ENCODE measurements at regions not wholly inside any gene's neighbourhood (a gene's known extent, or its start where the extent isn't known, plus 50 kb on each side); places are given as distances from the start of the nearest gene placed in this dataset.

DNA sequence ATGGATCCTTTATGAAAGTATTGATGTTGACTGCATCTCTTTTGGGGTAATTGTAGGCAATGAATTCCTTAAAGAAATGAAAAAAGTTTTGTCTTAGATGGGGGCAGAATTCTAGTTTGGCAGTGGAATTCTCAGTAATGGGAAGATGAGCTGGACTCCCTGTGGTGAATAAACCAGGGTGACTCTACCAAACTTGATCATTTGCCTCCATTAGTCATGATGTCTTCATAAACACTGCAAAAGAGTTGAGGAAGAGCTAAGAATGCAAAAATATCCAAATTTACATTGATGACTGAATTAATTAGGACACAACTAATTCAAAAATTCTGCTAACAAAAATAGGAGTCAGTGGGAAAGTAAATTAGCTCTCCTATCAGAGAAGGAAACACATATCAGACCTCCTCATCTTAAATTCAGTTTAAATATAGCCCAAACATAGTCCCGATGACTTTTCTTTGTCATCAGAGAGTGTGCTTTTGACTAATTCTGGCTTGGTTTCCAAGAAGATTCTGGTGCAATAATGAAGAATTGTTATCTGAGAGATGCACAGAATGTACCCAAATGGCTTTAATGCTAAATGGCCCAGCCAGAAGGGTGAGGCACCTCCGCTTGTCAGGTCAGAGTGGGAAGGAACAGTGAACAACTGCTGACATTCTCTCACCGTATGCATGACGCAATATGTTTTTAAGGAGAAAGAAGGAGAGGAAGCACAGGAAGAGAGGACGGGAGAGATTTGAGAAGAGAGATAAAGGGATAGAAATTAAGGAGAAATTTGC, 525.1 kb downstream of the LMO4 start:
- no peak for ATAC-seq
- Histone ChIP-seq H3K4me1 (no peaks in the 10 kb centered on the region), H3K27me3 (no peaks in the 10 kb centered on the region), H3K4me3 (no peak overlapping the region), H3K36me3 (replicated peaks in 1 of 2; ENCODE audit: insufficient read depth in 1 of 2, low read depth in 2 of 2) (no peaks in the 10 kb centered on the region), H3K27ac (no peak overlapping the region), H3K9me3 (no peaks in the 10 kb centered on the region)
- intact Hi-C loops (cut with DNase I) = no loop called here
- no peak for DNase-seq
- 52 to 75% methylated on average over 5 of the region's 5 CpGs for WGBS, 2 donors
- no peak for TF ChIP-seq POLR2A (IDR thresholded peaks at IDR 0.05)
- TF ChIP-seq, protein P1, sequence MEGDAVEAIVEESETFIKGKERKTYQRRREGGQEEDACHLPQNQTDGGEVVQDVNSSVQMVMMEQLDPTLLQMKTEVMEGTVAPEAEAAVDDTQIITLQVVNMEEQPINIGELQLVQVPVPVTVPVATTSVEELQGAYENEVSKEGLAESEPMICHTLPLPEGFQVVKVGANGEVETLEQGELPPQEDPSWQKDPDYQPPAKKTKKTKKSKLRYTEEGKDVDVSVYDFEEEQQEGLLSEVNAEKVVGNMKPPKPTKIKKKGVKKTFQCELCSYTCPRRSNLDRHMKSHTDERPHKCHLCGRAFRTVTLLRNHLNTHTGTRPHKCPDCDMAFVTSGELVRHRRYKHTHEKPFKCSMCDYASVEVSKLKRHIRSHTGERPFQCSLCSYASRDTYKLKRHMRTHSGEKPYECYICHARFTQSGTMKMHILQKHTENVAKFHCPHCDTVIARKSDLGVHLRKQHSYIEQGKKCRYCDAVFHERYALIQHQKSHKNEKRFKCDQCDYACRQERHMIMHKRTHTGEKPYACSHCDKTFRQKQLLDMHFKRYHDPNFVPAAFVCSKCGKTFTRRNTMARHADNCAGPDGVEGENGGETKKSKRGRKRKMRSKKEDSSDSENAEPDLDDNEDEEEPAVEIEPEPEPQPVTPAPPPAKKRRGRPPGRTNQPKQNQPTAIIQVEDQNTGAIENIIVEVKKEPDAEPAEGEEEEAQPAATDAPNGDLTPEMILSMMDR (IDR thresholded peaks at IDR 0.05) = no peak

DNA sequence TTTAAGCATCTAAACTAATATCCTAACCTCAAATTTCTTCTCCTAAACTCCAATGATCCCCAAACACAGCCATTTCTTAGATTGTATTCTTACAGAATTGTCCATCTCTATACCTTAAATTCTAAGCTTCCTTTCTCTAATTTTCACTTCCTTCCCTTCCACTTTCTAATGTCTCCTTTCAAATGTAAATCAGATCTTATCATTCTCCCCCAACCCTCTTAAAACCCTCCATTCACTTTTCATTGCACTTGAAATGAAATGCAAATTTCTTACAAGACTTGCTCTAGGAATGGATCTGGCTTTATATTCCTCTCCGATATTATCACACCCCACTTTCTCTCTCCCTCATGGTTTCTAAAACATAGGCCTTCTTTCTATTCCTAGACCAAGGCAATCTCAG, 534.6 kb downstream of the LMO4 start:
- TF ChIP-seq, protein P1 (IDR thresholded peaks at IDR 0.05) = no peak
- no peak for TF ChIP-seq POLR2A (IDR thresholded peaks at IDR 0.05)
- 86 to 89% methylated on average over 1 of the region's 1 CpG for WGBS, 2 donors

DNA sequence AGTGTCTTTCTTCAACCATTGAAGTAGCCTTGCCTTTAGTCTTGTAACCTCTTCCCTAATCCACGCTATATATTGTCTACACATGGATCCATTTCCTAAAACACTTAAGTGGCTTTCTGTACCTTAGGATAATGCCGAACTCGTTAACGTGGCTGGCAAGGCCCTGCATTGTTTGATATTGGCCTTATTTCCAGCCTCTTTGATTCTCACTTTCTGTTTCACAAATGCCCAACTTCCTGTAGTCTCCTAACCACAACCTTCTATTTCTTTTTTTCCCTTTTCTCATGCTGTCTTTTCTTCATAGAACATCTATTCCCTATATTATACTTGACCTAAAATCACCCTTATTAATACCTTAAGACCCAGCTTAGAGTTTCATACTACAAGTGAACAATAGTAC, 536.0 kb downstream of the LMO4 start:
- 82% methylated on average over 4 of the region's 4 CpGs for WGBS, 2 donors
- intact Hi-C loops (cut with DNase I) = no loop called here

More for the DNA sequence above, 534.6 kb downstream of the LMO4 start:
- H3K27me3 ChIP-seq = no peaks in the 10 kb centered on the region
- intact Hi-C loops (cut with DNase I) = no loop called here
- DNase-seq (no peak), ATAC-seq (no peak)
- no peak overlapping the region for H3K4me3 ChIP-seq
- H3K9me3 ChIP-seq = no peaks in the 10 kb centered on the region
- no peak overlapping the region for H3K27ac ChIP-seq
- no peaks in the 10 kb centered on the region for H3K36me3 ChIP-seq (replicated peaks in 1 of 2; ENCODE audit: insufficient read depth in 1 of 2, low read depth in 2 of 2)
- H3K4me1 ChIP-seq = no peaks in the 10 kb centered on the region

DNA sequence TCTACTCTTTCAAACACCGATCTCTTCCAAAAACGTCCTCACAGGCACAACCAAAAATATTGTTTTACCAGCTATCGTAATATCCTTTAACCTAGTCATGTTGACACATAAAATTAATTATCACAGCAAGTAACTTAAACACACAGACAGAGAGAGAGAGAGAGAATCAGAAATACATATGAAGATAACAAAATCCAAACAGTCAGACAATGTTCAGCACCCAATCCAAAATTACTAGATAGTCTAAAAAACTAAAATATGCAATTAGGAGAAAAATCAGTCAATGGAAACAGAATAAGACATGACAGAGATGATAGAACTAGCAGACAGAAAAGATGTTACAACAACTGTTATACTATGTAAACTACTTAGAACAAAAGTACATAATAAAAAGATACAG, 537.7 kb downstream of the LMO4 start:
- H3K9me3 ChIP-seq = no peaks in the 10 kb centered on the region
- no peaks in the 10 kb centered on the region for H3K27me3 ChIP-seq
- no peak overlapping the region for H3K4me3 ChIP-seq
- no peak for ATAC-seq
- no peaks in the 10 kb centered on the region for H3K4me1 ChIP-seq
- TF ChIP-seq, protein P1 (IDR thresholded peaks at IDR 0.05) = no peak
- no peak for TF ChIP-seq POLR2A (IDR thresholded peaks at IDR 0.05)
- H3K27ac ChIP-seq = no peak overlapping the region
- intact Hi-C loops (cut with DNase I) = no loop called here
- 85 to 86% methylated on average over 3 of the region's 3 CpGs for WGBS, 2 donors
- no peaks in the 10 kb centered on the region for H3K36me3 ChIP-seq (replicated peaks in 1 of 2; ENCODE audit: insufficient read depth in 1 of 2, low read depth in 2 of 2)
- no peak for DNase-seq

More for the DNA sequence above, 536.0 kb downstream of the LMO4 start:
- ATAC-seq (no peak), DNase-seq (no peak)
- H3K4me3 ChIP-seq = no peak overlapping the region
- no peaks in the 10 kb centered on the region for H3K9me3 ChIP-seq
- H3K27ac ChIP-seq = no peak overlapping the region
- TF ChIP-seq POLR2A (IDR thresholded peaks at IDR 0.05) = no peak
- TF ChIP-seq, protein P1 (IDR thresholded peaks at IDR 0.05) = no peak
- H3K27me3 ChIP-seq = no peaks in the 10 kb centered on the region
- H3K36me3 ChIP-seq (replicated peaks in 1 of 2; ENCODE audit: insufficient read depth in 1 of 2, low read depth in 2 of 2) = no peaks in the 10 kb centered on the region
- no peaks in the 10 kb centered on the region for H3K4me1 ChIP-seq

DNA sequence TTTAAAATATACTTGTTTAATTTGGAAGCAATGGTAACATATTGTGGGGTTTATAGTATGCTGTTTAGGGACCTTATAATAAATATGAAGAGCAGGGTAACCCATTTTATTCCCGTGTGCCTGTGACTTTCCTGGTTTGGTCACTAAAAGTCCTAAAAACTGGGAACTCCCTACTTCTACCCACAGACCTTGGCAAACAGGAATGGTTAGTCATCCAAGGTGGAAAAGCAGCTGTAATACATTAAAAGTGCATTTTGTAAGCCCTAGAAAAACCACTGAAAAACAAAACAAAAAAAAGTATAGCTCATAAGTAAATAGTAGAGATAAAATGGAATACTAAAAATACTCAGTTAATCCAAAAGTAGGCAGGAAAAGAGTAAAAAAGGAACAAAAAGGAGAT, 538.9 kb downstream of the LMO4 start:
- 54 to 65% methylated on average over 1 of the region's 1 CpG for WGBS, 2 donors
- no peak for TF ChIP-seq POLR2A (IDR thresholded peaks at IDR 0.05)
- TF ChIP-seq, protein P1 (IDR thresholded peaks at IDR 0.05) = no peak
- intact Hi-C loops (cut with DNase I) = no loop called here

More for the DNA sequence above, 538.9 kb downstream of the LMO4 start:
- Histone ChIP-seq H3K4me3 (no peak overlapping the region), H3K36me3 (replicated peaks in 1 of 2; ENCODE audit: insufficient read depth in 1 of 2, low read depth in 2 of 2) (no peaks in the 10 kb centered on the region), H3K27me3 (no peaks in the 10 kb centered on the region), H3K27ac (no peak overlapping the region), H3K9me3 (no peaks in the 10 kb centered on the region), H3K4me1 (no peaks in the 10 kb centered on the region)
- DNase-seq (no peak), ATAC-seq (no peak)

Measured in body of pancreas (tissue), 4 donors.